Loucy (cell line): ENCODE measurements at regions not wholly inside any gene's neighbourhood (a gene's known extent, or its start where the extent isn't known, plus 50 kb on each side); places are given as distances from the start of the nearest gene placed in this dataset.

Experiments
- H2AFZ ChIP-seq: fragments of 200-600 bp; sonication (generic); 2 replicates; pipeline ENCODE4 v1.6.0; 2016; ENCODE audit warnings: antibody characterized with exemption, mild to moderate bottlenecking, low read length, moderate library complexity
- H3F3A ChIP-seq: fragments of 200-600 bp; 2 replicates; pipeline ENCODE4 v1.6.0; 2016; ENCODE audit warnings: antibody characterized with exemption, low read depth, mild to moderate bottlenecking
- H3K27me3 ChIP-seq: fragments of 200-600 bp; sonication (generic); 2 replicates; pipeline ENCODE4 v1.6.1; 2014; ENCODE audit warnings: low read length, mild to moderate bottlenecking; ENCODE audit not compliant: insufficient read depth, poor library complexity, severe bottlenecking
- H3K36me3 ChIP-seq: fragments of 200-600 bp; sonication (generic); 2 replicates; pipeline ENCODE4 v1.6.1; 2016; ENCODE audit warnings: low read length; ENCODE audit not compliant: insufficient read depth
- H3K4me1 ChIP-seq: fragments of 200-600 bp; sonication (generic); 2 replicates; pipeline ENCODE4 v1.5.1; 2014; ENCODE audit warnings: low read length, mild to moderate bottlenecking; ENCODE audit not compliant: insufficient read depth, poor library complexity, severe bottlenecking
- H3K4me2 ChIP-seq: fragments of 200-600 bp; sonication (generic); 2 replicates; pipeline ENCODE4 v1.6.0; 2014; ENCODE audit warnings: antibody characterized with exemption, low read length, low read depth, mild to moderate bottlenecking; ENCODE audit not compliant: poor library complexity, severe bottlenecking
- H3K4me3 ChIP-seq: fragments of 200-600 bp; sonication (generic); 2 replicates; pipeline ENCODE4 v1.5.1; 2014; ENCODE audit warnings: low read length, mild to moderate bottlenecking, mixed read lengths; ENCODE audit not compliant: poor library complexity, severe bottlenecking
- H3K79me2 ChIP-seq: fragments of 200-600 bp; sonication (generic); 2 replicates; pipeline ENCODE4 v1.6.1; 2014; ENCODE audit warnings: low read length; ENCODE audit not compliant: insufficient read depth
- H3K9ac ChIP-seq: fragments of 200-600 bp; sonication (generic); 2 replicates; pipeline ENCODE4 v1.6.0; 2014; ENCODE audit warnings: mild to moderate bottlenecking, low read depth, low read length, moderate library complexity; ENCODE audit not compliant: poor library complexity, severe bottlenecking
- H3K9me2 ChIP-seq: fragments of 200-600 bp; sonication (generic); replicated peaks from 2 replicates; pipeline ENCODE4 v1.6.1; 2016; ENCODE audit warnings: low read depth, low read length, mixed read lengths
- H3K9me3 ChIP-seq: fragments of 200-600 bp; sonication (generic); 2 replicates; pipeline ENCODE4 v1.6.1; 2014; ENCODE audit warnings: mild to moderate bottlenecking, antibody characterized with exemption, low read length, low read depth; ENCODE audit not compliant: insufficient read depth
- H4K20me1 ChIP-seq: fragments of 200-600 bp; sonication (generic); 2 replicates; pipeline ENCODE4 v1.6.0; 2014; ENCODE audit warnings: antibody characterized with exemption, low read length, mild to moderate bottlenecking; ENCODE audit not compliant: insufficient read depth, poor library complexity, severe bottlenecking
- EZH2phosphoT487 ChIP-seq: fragments of 200-600 bp; IDR thresholded peaks from 2 replicates; pipeline ENCODE4 v1.6.1; 2018; ENCODE audit warnings: antibody characterized with exemption, mild to moderate bottlenecking, moderate library complexity, borderline replicate concordance
- TF ChIP-seq, protein P1 (sequence below): fragments of 200-600 bp; sonication (generic); conservative IDR thresholded peaks from 2 replicates; pipeline ENCODE4 v1.5.1; 2014; ENCODE audit warnings: mild to moderate bottlenecking, antibody characterized with exemption, low read length

- H3K9me2 ChIP-seq, result no peaks in the 10 kb centered on the region
- H3K9ac ChIP-seq, result no peak overlapping the region
- no peaks in the 10 kb centered on the region for H3K27me3 ChIP-seq
- TF ChIP-seq, protein P1, sequence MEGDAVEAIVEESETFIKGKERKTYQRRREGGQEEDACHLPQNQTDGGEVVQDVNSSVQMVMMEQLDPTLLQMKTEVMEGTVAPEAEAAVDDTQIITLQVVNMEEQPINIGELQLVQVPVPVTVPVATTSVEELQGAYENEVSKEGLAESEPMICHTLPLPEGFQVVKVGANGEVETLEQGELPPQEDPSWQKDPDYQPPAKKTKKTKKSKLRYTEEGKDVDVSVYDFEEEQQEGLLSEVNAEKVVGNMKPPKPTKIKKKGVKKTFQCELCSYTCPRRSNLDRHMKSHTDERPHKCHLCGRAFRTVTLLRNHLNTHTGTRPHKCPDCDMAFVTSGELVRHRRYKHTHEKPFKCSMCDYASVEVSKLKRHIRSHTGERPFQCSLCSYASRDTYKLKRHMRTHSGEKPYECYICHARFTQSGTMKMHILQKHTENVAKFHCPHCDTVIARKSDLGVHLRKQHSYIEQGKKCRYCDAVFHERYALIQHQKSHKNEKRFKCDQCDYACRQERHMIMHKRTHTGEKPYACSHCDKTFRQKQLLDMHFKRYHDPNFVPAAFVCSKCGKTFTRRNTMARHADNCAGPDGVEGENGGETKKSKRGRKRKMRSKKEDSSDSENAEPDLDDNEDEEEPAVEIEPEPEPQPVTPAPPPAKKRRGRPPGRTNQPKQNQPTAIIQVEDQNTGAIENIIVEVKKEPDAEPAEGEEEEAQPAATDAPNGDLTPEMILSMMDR, result no peak
- no peak for TF ChIP-seq EZH2phosphoT487
- no peaks in the 10 kb centered on the region for H3K36me3 ChIP-seq
- H3K4me1 ChIP-seq, result no peaks in the 10 kb centered on the region
- H3K79me2 ChIP-seq, result no peaks in the 10 kb centered on the region
- no peaks in the 10 kb centered on the region for H3K9me3 ChIP-seq
- no peaks in the 10 kb centered on the region for H3F3A ChIP-seq
- no peaks in the 10 kb centered on the region for H4K20me1 ChIP-seq
- no peak overlapping the region for H3K4me3 ChIP-seq
- no peak overlapping the region for H3K4me2 ChIP-seq
- no peak overlapping the region for H2AFZ ChIP-seq
These were observed 210.3 kb upstream of the FOXF1 start for GRCh38 chr16:86299882-86300610.

DNA sequence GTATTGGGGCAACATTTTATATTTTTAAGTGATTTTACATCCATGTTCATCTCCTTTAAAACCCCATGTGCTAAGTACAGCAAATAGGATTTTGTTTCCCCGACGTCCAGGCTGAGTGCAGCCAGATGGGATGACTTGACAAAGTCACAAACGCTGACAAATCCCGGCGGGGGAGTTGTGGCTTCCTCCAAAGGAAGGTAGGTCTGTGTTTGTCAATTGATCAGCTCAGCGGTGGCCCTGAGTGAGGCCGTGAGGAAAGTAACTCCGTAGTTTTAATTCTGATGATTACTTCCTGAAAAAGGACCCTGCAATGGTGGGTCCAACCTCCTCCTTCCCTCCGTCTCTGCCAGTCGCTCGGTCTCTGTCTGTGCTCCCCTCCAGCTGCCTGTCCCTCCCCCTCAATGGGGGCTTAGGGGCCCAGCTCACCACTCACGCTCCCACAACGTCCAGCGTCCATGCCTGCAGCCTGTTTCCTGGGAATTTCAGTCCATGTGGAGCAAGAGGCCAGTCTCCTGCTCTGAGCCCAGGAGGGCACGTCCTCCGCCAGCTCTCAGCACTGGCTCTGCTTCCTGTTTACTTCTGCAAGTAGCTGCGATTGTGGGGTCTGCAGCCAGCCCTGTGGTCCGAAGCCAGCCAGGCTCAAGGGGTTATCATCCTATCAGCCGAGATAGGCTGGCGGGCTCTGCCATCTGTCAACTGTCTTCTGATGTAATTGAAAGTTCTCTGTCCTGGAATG is 209.4 kb upstream of the FOXF1 start:
- no peak overlapping the region for H2AFZ ChIP-seq
- TF ChIP-seq, protein P1, result no peak
- no peak for TF ChIP-seq EZH2phosphoT487
- H3K4me1 ChIP-seq, result no peaks in the 10 kb centered on the region
- H3K9me2 ChIP-seq, result no peaks in the 10 kb centered on the region
- no peak overlapping the region for H3K4me2 ChIP-seq
- no peak overlapping the region for H3K9ac ChIP-seq
- H3K27me3 ChIP-seq, result no peaks in the 10 kb centered on the region
- H3K36me3 ChIP-seq, result no peaks in the 10 kb centered on the region
- H4K20me1 ChIP-seq, result no peaks in the 10 kb centered on the region
- H3K9me3 ChIP-seq, result no peaks in the 10 kb centered on the region
- no peaks in the 10 kb centered on the region for H3F3A ChIP-seq
- no peaks in the 10 kb centered on the region for H3K79me2 ChIP-seq
- H3K4me3 ChIP-seq, result no peak overlapping the region

GRCh38 chr16:86302421-86303109 is 207.8 kb upstream of the FOXF1 start:
- Histone ChIP-seq H4K20me1 (no peaks in the 10 kb centered on the region), H2AFZ (no peak overlapping the region), H3K9me2 (no peaks in the 10 kb centered on the region), H3F3A (no peaks in the 10 kb centered on the region), H3K4me2 (no peak overlapping the region), H3K79me2 (no peaks in the 10 kb centered on the region), H3K9me3 (no peaks in the 10 kb centered on the region), H3K9ac (no peak overlapping the region), H3K4me3 (no peak overlapping the region), H3K4me1 (no peaks in the 10 kb centered on the region), H3K27me3 (no peaks in the 10 kb centered on the region), H3K36me3 (no peaks in the 10 kb centered on the region)
- TF ChIP-seq, protein P1, result no peak
- no peak for TF ChIP-seq EZH2phosphoT487
